ENCODE measurements at regions not wholly inside any gene's neighbourhood (a gene's known extent, or its start where the extent isn't known, plus 50 kb on each side); places are given as distances from the start of the nearest gene placed in this dataset.

GRCh38 chr3:73681198-73681597 is 56.5 kb upstream of the PDZRN3 start:
- no peaks in the 10 kb centered on the region for H3K27me3 ChIP-seq (replicated peaks; ENCODE audit: insufficient read depth)
- TF ChIP-seq CTCF (IDR thresholded peaks at IDR 0.05) (no peak), POLR2AphosphoS5 (IDR thresholded peaks at IDR 0.05) (no peak), POLR2A (IDR thresholded peaks at IDR 0.05) (no peak)
- no peaks in the 10 kb centered on the region for H3K4me1 ChIP-seq (replicated peaks)
- no peak overlapping the region for H3K27ac ChIP-seq
- 79% methylated on average over 1 of the region's 1 CpG for WGBS
- no peak for DNase-seq (ENCODE audit: low spot score)
- intact Hi-C loops (cut with DNase I), result no loop called here
- H3K4me3 ChIP-seq, result no peak overlapping the region
- no peaks in the 10 kb centered on the region for H3K36me3 ChIP-seq
- no peaks in the 10 kb centered on the region for H3K9me3 ChIP-seq

- no peaks in the 10 kb centered on the region for H3K36me3 ChIP-seq
- no peak for TF ChIP-seq POLR2AphosphoS5 (IDR thresholded peaks at IDR 0.05)
- TF ChIP-seq POLR2A (IDR thresholded peaks at IDR 0.05), result no peak
- no peak for TF ChIP-seq CTCF (IDR thresholded peaks at IDR 0.05)
- WGBS, result 43% methylated on average over 8 of the region's 8 CpGs
- H3K9me3 ChIP-seq, result no peaks in the 10 kb centered on the region
- no peaks in the 10 kb centered on the region for H3K27me3 ChIP-seq (replicated peaks; ENCODE audit: insufficient read depth)
- no peak overlapping the region for H3K27ac ChIP-seq
- no peak for DNase-seq (ENCODE audit: low spot score)
- intact Hi-C loops (cut with DNase I), result no loop called here
- no peaks in the 10 kb centered on the region for H3K4me1 ChIP-seq (replicated peaks)
- no peak overlapping the region for H3K4me3 ChIP-seq
Measured at GRCh38 chr3:73680391-73681095, 55.8 kb upstream of the PDZRN3 start.

DNA sequence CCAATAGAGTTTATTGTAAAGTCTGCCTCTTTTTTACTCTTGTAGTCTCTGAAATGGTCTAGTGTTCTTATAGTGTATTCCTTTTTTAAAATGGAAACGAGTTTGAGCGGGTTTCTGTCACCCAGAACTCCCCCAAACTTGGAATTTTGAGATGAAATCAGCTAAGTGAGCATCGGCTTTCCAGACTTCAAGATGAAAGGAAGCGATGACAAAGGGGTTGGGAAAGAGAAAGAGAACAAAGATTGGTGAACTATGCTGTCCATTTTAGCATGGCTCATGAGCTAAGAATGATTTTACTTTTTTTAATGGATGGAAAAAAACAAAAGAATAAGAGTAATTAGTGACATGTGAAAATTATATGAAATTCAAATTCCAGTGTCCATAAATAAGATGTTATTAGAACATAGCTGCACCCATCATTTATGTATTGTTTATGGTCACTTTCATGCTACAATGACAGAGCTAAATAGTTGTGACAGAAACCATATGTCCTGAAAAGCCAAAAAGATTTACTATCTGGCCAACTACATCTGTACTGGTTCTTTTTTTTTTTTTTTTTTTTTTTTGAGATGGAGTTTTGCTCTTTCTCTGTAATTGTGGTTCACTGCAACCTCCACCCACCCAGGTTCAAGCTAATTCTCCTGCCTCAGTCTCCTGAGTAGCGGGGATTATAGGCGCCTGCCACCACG is 52.7 kb upstream of the PDZRN3 start:
- intact Hi-C loops (cut with DNase I), result no loop called here
- Histone ChIP-seq H3K27ac (no peak overlapping the region), H3K27me3 (replicated peaks; ENCODE audit: insufficient read depth) (no peaks in the 10 kb centered on the region), H3K9me3 (no peaks in the 10 kb centered on the region), H3K36me3 (no peaks in the 10 kb centered on the region), H3K4me3 (no peak overlapping the region), H3K4me1 (replicated peaks) (no peaks in the 10 kb centered on the region)
- WGBS, result 94% methylated on average over 7 of the region's 7 CpGs
- no peak for TF ChIP-seq POLR2A (IDR thresholded peaks at IDR 0.05)
- no peak for TF ChIP-seq POLR2AphosphoS5 (IDR thresholded peaks at IDR 0.05)
- no peak for TF ChIP-seq CTCF (IDR thresholded peaks at IDR 0.05)
- DNase-seq (ENCODE audit: low spot score), result no peak

Small RNAs in the stretch of these regions (small RNA-seq; reads per million reads assigned to genes)
- 0 reads per million in 2 donors for gene RF00017

Data from prostate gland (tissue), 2 donors.